ENCODE measurements at regions not wholly inside any gene's neighbourhood (a gene's known extent, or its start where the extent isn't known, plus 50 kb on each side); places are given as distances from the start of the nearest gene placed in this dataset.
"Not testable (repeated sequence)": the region's sequence is repeated elsewhere in the genome, so short reads cannot be mapped to it uniquely, and the experiment has no call there.

DNA sequence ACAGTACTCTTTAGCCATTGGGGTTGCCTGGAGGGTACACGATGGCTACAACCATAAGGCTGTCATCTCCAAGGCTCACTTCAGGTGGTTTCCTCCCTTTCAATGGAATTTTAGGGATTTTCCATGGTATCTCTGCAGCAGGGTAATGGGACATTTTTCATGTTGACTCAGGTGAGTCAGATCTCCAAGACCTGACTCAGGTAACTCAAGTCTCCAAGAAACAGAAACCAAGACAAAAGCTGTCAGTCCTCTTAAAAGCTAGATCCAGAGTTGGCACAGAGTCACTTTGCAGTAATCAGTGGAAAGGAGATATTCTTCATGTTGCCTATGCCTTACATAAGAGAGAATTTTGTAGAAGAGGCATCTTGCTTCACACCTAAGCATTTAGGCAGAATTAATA, 375.8 kb upstream of the ARPP21 start:
- intact Hi-C loops (cut with DNase I; ENCODE audit: low total_unique reads): no loop called here
- H3K4me3 ChIP-seq: no peak overlapping the region
- no peak overlapping the region for H3K27ac ChIP-seq
- no peaks in the 10 kb centered on the region for H3K9me3 ChIP-seq
- no peaks in the 10 kb centered on the region for H3K4me1 ChIP-seq
- no peak for DNase-seq
- H3K36me3 ChIP-seq (ENCODE audit: low read depth, missing control alignments): no peaks in the 10 kb centered on the region
- no peaks in the 10 kb centered on the region for H3K27me3 ChIP-seq
- TF ChIP-seq, protein P1, sequence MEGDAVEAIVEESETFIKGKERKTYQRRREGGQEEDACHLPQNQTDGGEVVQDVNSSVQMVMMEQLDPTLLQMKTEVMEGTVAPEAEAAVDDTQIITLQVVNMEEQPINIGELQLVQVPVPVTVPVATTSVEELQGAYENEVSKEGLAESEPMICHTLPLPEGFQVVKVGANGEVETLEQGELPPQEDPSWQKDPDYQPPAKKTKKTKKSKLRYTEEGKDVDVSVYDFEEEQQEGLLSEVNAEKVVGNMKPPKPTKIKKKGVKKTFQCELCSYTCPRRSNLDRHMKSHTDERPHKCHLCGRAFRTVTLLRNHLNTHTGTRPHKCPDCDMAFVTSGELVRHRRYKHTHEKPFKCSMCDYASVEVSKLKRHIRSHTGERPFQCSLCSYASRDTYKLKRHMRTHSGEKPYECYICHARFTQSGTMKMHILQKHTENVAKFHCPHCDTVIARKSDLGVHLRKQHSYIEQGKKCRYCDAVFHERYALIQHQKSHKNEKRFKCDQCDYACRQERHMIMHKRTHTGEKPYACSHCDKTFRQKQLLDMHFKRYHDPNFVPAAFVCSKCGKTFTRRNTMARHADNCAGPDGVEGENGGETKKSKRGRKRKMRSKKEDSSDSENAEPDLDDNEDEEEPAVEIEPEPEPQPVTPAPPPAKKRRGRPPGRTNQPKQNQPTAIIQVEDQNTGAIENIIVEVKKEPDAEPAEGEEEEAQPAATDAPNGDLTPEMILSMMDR (IDR thresholded peaks at IDR 0.05): no peak
- TF ChIP-seq POLR2A (IDR thresholded peaks at IDR 0.05): no peak
- WGBS, 2 donors: 82 to 97% methylated on average over 1 of the region's 1 CpG

DNA sequence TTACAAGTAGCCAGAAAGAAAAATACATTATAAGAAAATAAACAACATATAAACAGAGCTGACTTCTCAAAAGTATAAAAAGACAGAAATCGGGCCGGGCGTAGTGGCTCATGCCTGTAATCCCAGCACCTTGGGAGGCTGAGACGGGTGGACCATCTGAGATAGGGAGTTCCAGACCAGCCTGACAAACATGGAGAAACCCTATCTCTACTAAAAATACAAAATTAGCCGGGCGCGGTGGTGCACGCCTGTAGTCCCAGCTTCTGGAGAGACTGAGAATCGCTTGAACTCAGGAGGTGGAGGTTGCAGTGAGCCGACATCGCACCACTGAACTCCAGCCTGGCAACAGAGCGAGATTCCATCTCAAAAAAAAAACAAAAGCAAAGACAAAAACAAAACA, 373.3 kb upstream of the ARPP21 start:
- H3K9me3 ChIP-seq; H3K4me1 ChIP-seq; H3K36me3 ChIP-seq (ENCODE audit: low read depth, missing control alignments); H3K4me3 ChIP-seq; intact Hi-C loops (cut with DNase I; ENCODE audit: low total_unique reads); H3K27ac ChIP-seq; DNase-seq; H3K27me3 ChIP-seq: not testable (repeated sequence)
- WGBS, 2 donors: 49 to 73% methylated on average over 12 of the region's 12 CpGs

DNA sequence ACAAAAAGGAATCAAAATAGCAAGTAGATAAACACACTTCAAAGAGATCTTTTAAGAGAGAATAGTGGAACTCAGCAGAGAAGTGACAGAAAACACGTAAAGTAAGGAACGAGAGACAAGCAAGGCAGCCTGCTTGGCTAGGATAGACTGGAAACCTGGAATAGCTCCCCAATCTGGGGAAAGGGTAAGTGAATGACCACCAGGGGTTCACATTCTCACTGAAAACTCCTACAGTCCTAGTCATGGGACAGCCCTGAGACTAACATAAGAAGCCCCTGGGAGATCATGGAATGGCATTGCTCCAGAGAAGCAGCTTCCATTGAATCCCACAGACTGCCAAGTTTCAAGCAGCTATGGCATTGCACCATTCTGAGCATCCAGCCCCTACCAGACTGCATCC, 363.6 kb upstream of the ARPP21 start:
- Histone ChIP-seq H3K9me3 (no peaks in the 10 kb centered on the region), H3K27ac (no peak overlapping the region), H3K36me3 (ENCODE audit: low read depth, missing control alignments) (no peaks in the 10 kb centered on the region), H3K27me3 (no peaks in the 10 kb centered on the region), H3K4me1 (no peaks in the 10 kb centered on the region), H3K4me3 (no peak overlapping the region)
- WGBS, 2 donors: 72 to 95% methylated on average over 2 of the region's 2 CpGs
- TF ChIP-seq, protein P1 (IDR thresholded peaks at IDR 0.05): no peak
- TF ChIP-seq POLR2A (IDR thresholded peaks at IDR 0.05): no peak
- no peak for DNase-seq
- intact Hi-C loops (cut with DNase I; ENCODE audit: low total_unique reads): no loop called here

DNA sequence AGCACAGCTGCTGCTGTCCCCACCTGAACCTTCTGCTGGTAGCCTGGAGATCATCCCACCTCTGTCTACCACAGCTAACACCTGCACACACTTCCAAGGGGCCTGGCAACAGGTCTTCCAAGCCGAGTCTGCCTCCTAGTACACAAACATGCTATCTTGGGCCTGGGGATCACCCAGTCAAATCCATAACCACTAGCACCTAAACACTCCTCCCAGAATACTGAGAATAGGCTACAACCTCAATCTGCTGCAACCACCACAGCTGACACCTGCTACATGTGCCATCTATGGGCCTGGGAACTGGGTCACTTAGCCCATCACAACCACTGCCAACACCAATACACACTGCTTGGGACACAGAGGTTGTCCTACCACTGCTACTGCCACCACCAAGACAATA, 362.8 kb upstream of the ARPP21 start:
- H3K27ac ChIP-seq: no peak overlapping the region
- no peaks in the 10 kb centered on the region for H3K9me3 ChIP-seq
- H3K4me3 ChIP-seq: no peak overlapping the region
- 60 to 95% methylated on average over 1 of the region's 1 CpG for WGBS, 2 donors
- no peak for DNase-seq
- no peaks in the 10 kb centered on the region for H3K27me3 ChIP-seq
- no peaks in the 10 kb centered on the region for H3K4me1 ChIP-seq
- no peaks in the 10 kb centered on the region for H3K36me3 ChIP-seq (ENCODE audit: low read depth, missing control alignments)
- intact Hi-C loops (cut with DNase I; ENCODE audit: low total_unique reads): no loop called here
- TF ChIP-seq, protein P1 (IDR thresholded peaks at IDR 0.05): no peak
- TF ChIP-seq POLR2A (IDR thresholded peaks at IDR 0.05): no peak

DNA sequence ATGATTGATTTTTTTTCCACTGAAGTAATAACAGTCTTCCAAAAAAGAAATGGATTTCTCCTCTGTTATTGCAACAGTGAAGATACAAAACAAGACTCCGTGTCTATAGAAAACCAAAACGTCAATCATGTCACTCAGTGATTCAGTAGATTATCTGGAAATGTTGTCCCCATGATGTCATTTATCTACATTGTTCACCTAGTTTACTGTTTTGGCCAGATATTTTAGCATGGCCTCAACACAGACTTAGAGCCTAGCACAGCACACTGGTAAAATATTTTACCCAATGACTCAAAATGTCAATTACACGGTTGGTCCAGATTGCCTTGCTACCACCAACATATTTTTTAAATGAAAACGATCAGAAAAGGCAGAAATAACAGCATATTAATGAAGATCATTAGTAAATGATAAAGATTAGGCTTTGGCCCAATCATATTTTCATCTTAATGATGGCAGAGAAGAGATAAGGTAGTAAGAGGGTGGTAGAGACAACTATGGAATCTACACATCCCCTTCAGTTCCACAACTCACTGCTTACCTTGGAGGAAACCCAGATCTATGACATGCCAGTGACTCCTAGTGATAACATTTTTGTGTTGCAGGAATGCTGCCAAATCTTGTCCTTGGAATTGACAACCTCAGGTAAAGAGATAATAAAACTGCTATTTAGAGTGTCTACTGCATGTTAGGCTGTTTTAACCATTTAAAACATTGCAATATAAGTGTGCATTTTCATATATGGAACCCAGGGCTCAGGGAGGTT, 347.7 kb upstream of the ARPP21 start:
- H3K27me3 ChIP-seq: no peaks in the 10 kb centered on the region
- DNase-seq: no peak
- no peak overlapping the region for H3K27ac ChIP-seq
- H3K36me3 ChIP-seq (ENCODE audit: low read depth, missing control alignments): no peaks in the 10 kb centered on the region
- no peaks in the 10 kb centered on the region for H3K4me1 ChIP-seq
- WGBS, 2 donors: 79% methylated on average over 4 of the region's 4 CpGs
- H3K9me3 ChIP-seq: no peaks in the 10 kb centered on the region
- H3K4me3 ChIP-seq: no peak overlapping the region
- intact Hi-C loops (cut with DNase I; ENCODE audit: low total_unique reads): no loop called here
- TF ChIP-seq, protein P1 (IDR thresholded peaks at IDR 0.05): no peak
- no peak for TF ChIP-seq POLR2A (IDR thresholded peaks at IDR 0.05)
